Activated naive CD4-positive, alpha-beta T cell treated with anti-CD3 and anti-CD28 coated beads, Interleukin-2, amount 10 ng/mL, durations not matched to agents 7 days and 5 days (primary cell): ENCODE measurements at regions not wholly inside any gene's neighbourhood (a gene's known extent, or its start where the extent isn't known, plus 50 kb on each side); places are given as distances from the start of the nearest gene placed in this dataset.
"Not testable (repeated sequence)": the region's sequence is repeated elsewhere in the genome, so short reads cannot be mapped to it uniquely, and the experiment has no call there.

Experiments used
- CTCF ChIA-PET: fragments of 350-600 bp; sonication (Branson Sonifier 250); formaldehyde crosslinking; loops from one replicate; lab custom pipeline; 2021; ENCODE audit warnings: antibody characterized with exemption; lab: Charles Lee
- DNase-seq: peaks from one replicate; pipeline ENCODE4 v3.0.0-alpha.2; 2020
- H3K27ac Mint-ChIP-seq: one replicate; pipeline ENCODE4 v1.8.0; 2021; ENCODE audit warnings: mild to moderate bottlenecking, moderate library complexity, mixed read lengths
- H3K27me3 Mint-ChIP-seq: one replicate; pipeline ENCODE4 v1.8.0; 2021; ENCODE audit warnings: mild to moderate bottlenecking, mixed read lengths
- H3K36me3 Mint-ChIP-seq: one replicate; pipeline ENCODE4 v1.8.0; 2021; ENCODE audit warnings: mixed read lengths
- H3K4me1 Mint-ChIP-seq: one replicate; pipeline ENCODE4 v1.8.0; 2021; ENCODE audit warnings: mixed read lengths
- H3K4me3 Mint-ChIP-seq: one replicate; pipeline ENCODE4 v1.8.0; 2021; ENCODE audit warnings: mild to moderate bottlenecking, moderate library complexity, mixed read lengths
- H3K9me3 Mint-ChIP-seq: one replicate; pipeline ENCODE4 v1.8.0; 2021; ENCODE audit warnings: mixed read lengths

GRCh38 chr22:25500671-25501070, 63.8 kb upstream of the GRK3 start:
- H3K4me3 Mint-ChIP-seq, CTCF ChIA-PET, H3K27me3 Mint-ChIP-seq, H3K4me1 Mint-ChIP-seq, DNase-seq, H3K9me3 Mint-ChIP-seq, H3K27ac Mint-ChIP-seq, H3K36me3 Mint-ChIP-seq: not testable (repeated sequence)

GRCh38 chr22:25504017-25504416, 60.5 kb upstream of the GRK3 start:
- DNase-seq, H3K36me3 Mint-ChIP-seq, H3K27me3 Mint-ChIP-seq, H3K4me1 Mint-ChIP-seq, CTCF ChIA-PET, H3K27ac Mint-ChIP-seq, H3K9me3 Mint-ChIP-seq, H3K4me3 Mint-ChIP-seq: not testable (repeated sequence)

GRCh38 chr22:25508161-25508560, 56.3 kb upstream of the GRK3 start:
- H3K27me3 Mint-ChIP-seq, result no peaks in the 10 kb centered on the region
- DNase-seq, result no peak

GRCh38 chr22:25508761-25509321, 55.6 kb upstream of the GRK3 start:
- no peak for DNase-seq
- Mint-ChIP-seq H3K27ac (no peak overlapping the region), H3K4me3 (no peak overlapping the region), H3K27me3 (no peaks in the 10 kb centered on the region), H3K36me3 (peaks cover 10% of the 10 kb centered on the region), H3K9me3 (no peaks in the 10 kb centered on the region), H3K4me1 (no peaks in the 10 kb centered on the region)
- CTCF ChIA-PET, result no interaction called here

More at GRCh38 chr22:25508161-25508560, 56.3 kb upstream of the GRK3 start:
- no peaks in the 10 kb centered on the region for H3K4me1 Mint-ChIP-seq
- H3K4me3 Mint-ChIP-seq, result no peak overlapping the region
- CTCF ChIA-PET, result no interaction called here
- no peak overlapping the region for H3K27ac Mint-ChIP-seq
- no peaks in the 10 kb centered on the region for H3K9me3 Mint-ChIP-seq
- peaks cover 10% of the 10 kb centered on the region for H3K36me3 Mint-ChIP-seq

GRCh38 chr22:25509374-25509791, 55.1 kb upstream of the GRK3 start:
- Mint-ChIP-seq H3K36me3 (peaks cover 10% of the 10 kb centered on the region), H3K4me3 (no peak overlapping the region), H3K27me3 (no peaks in the 10 kb centered on the region), H3K9me3 (no peaks in the 10 kb centered on the region), H3K27ac (no peak overlapping the region), H3K4me1 (no peaks in the 10 kb centered on the region)
- CTCF ChIA-PET, result no interaction called here
- DNase-seq, result no peak

GRCh38 chr22:25510876-25511275, 53.6 kb upstream of the GRK3 start:
- H3K9me3 Mint-ChIP-seq, result no peaks in the 10 kb centered on the region
- no peaks in the 10 kb centered on the region for H3K27me3 Mint-ChIP-seq
- no peak for DNase-seq
- H3K4me1 Mint-ChIP-seq, result no peaks in the 10 kb centered on the region
- H3K4me3 Mint-ChIP-seq, result no peak overlapping the region
- peaks cover 10% of the 10 kb centered on the region for H3K36me3 Mint-ChIP-seq
- no peak overlapping the region for H3K27ac Mint-ChIP-seq
- CTCF ChIA-PET, result no interaction called here

GRCh38 chr22:25511725-25512124, 52.8 kb upstream of the GRK3 start:
- Mint-ChIP-seq H3K9me3 (no peaks in the 10 kb centered on the region), H3K4me1 (no peaks in the 10 kb centered on the region)
- no peak for DNase-seq

GRCh38 chr22:25514436-25515180, 49.9 kb upstream of the GRK3 start:
- peaks cover 10% of the 10 kb centered on the region for H3K36me3 Mint-ChIP-seq
- CTCF ChIA-PET, result no interaction called here
- H3K4me3 Mint-ChIP-seq, result no peak overlapping the region
- H3K27ac Mint-ChIP-seq, result no peak overlapping the region
- no peak for DNase-seq
- no peaks in the 10 kb centered on the region for H3K4me1 Mint-ChIP-seq
- no peaks in the 10 kb centered on the region for H3K27me3 Mint-ChIP-seq
- no peaks in the 10 kb centered on the region for H3K9me3 Mint-ChIP-seq

More at GRCh38 chr22:25511725-25512124, 52.8 kb upstream of the GRK3 start:
- Mint-ChIP-seq H3K27ac (no peak overlapping the region), H3K36me3 (peaks cover 10% of the 10 kb centered on the region), H3K4me3 (no peak overlapping the region), H3K27me3 (no peaks in the 10 kb centered on the region)
- CTCF ChIA-PET, result no interaction called here
